ENCODE measurements at regions not wholly inside any gene's neighbourhood (a gene's known extent, or its start where the extent isn't known, plus 50 kb on each side); places are given as distances from the start of the nearest gene placed in this dataset.
"Not testable (repeated sequence)": the region's sequence is repeated elsewhere in the genome, so short reads cannot be mapped to it uniquely, and the experiment has no call there.

- DNase-seq: no peak
Observed at GRCh38 chr14:49364752-49365117, 221.4 kb downstream of the RPS29 start.

GRCh38 chr14:49363821-49364751 is 222.1 kb downstream of the RPS29 start:
- DNase-seq: no peak

DNA sequence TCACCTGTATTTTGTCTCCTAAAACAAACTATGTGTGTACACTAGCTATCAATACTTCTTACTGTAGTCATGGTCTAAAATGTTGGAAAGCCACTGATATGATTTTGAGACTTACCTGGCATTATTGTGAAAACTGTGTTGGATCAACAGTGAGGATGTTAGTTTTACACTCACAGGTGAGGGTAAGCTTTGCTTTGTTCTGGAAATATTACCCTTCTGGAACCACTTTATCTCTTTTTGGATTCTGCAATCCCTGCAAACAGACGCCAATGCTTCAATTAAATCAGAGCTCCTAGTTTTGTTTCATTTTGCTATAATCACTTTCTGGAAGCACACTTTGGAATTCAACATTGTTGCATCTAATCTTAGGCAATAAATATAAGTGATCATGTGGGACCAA is 223.3 kb downstream of the RPS29 start:
- no peak for DNase-seq

- DNase-seq: no peak
Observed at GRCh38 chr14:49339130-49339529, 247.1 kb downstream of the RPS29 start.

GRCh38 chr14:49319810-49320209 is 266.4 kb downstream of the RPS29 start:
- no peak for DNase-seq

- no peak for DNase-seq
Observed at GRCh38 chr14:49315570-49315969, 270.6 kb downstream of the RPS29 start.

DNA sequence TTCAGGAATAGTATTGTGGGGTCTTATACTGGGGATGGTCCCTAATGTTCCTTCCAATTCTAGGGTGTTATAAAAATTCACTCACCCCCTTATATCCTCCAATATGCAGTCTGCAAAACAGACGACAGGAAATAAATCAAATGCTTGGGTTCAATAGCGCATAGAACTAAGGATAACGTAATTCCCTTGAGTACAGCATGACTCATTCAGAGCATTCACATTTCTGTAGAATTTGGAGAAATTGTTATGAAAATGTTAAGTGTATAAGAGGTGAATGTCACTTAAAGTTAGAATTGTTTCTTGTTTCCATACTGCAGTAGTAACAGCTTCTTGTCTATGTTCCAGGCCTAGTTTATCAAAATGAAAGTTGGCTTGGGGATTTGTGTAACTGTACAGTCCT is 271.4 kb downstream of the RPS29 start:
- DNase-seq: no peak

DNA sequence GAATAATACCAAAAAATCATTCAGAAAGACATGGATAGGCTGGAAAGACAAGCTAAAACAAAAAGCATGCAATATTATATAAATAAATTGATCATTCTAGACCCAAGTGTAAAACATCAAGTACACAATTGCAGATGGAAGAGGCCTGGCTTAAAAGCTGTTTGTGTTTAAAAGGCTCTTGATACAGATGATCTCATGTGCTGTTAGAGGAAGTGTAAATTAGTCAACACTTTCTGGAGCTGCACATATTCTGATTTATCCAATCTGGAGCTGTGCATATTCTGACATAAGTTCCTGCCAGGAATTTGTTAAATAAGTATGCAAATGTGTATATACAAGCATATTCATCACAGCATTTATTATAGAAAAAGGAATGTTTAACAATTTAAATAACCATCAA is 273.1 kb downstream of the RPS29 start:
- DNase-seq: no peak

DNA sequence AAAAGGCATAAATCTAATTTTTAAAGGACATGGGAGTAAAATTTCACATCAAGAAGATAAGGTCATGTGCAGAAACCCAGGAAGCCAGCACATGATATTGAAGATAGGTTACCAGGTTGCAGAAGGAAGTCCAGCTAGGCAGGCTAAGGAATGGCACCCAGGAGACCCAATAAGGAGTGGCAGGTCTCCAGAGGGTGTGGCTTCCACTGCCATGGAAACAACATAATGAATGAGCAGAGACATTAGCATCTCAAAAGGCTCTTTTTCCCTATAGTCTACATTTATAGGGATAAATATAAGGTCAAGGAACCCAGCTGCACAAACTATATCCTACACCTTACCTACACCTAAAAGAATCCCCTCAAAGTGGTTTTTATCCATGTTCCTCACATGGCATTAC is 275.9 kb downstream of the RPS29 start:
- no peak for DNase-seq

- DNase-seq: no peak
Observed at GRCh38 chr14:49306152-49306751, 279.9 kb downstream of the RPS29 start.

- no peak for DNase-seq
Observed at GRCh38 chr14:49303946-49304516, 282.1 kb downstream of the RPS29 start.

- no peak for DNase-seq
Observed at GRCh38 chr14:49297102-49297501, 289.1 kb downstream of the RPS29 start.

- DNase-seq: no peak
Observed at GRCh38 chr14:49294621-49295148, 291.5 kb downstream of the RPS29 start.

GRCh38 chr14:49287004-49287403 is 299.2 kb downstream of the RPS29 start:
- DNase-seq: no peak

DNA sequence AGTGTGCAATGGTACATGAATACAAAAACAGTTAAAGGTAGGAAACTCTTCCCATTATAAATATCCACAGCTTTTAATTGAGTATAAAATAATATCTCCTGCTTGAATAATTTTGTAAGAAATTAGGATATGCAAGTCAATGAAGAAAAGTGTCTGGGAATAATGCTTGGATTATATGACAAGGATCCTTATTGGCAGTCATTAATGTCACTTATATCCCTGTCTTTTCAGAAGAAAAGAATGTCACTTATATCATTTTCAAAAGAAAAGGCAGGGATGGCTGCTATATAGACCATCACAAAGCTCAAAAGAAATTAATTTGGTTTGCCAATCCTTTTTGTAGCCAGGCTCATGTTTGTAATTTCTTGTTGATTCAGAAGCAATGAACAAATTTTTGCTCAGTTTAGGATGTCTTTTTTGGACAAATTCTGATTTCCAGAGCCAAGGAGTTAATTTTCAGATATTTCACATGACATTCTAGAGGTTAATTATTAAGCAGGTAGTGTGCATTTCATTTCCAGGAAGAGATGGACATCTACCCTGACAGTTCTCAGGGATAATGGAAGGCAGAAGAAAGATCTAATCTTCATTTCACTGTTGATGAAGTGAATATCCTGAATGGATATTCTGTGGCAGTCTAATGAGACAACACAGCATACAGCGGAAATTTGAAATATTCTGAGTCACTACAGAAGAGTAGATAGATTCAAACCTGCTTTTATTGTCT is 299.8 kb downstream of the RPS29 start:
- DNase-seq: no peak

DNA sequence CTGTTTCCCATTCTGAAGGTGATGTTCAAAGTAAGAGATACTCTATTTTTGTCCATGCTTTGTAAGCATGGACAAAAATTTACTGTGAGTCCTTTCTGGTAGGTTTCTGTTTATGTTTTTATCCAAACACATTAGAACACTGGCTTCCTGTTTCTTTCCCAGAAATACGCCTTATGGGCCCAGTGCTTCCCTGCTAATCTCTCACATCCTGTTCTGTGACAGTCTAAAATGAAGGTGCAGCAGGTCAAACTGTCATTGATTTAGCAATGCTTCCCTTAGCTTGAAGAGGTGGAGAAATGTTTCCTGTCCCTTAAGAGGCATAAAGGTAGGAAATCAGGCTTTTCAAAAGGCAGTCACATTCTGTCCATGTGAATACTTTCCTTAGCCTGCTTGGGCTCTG is 305.6 kb downstream of the RPS29 start:
- DNase-seq: no peak

- DNase-seq: no peak
Observed at GRCh38 chr14:49250517-49250916, 335.7 kb downstream of the RPS29 start.

GRCh38 chr14:49250109-49250508 is 336.1 kb downstream of the RPS29 start:
- no peak for DNase-seq

GRCh38 chr14:49249022-49249421 is 337.2 kb downstream of the RPS29 start:
- DNase-seq: no peak

GRCh38 chr14:49243777-49244176 is 342.4 kb downstream of the RPS29 start:
- not testable (repeated sequence) for DNase-seq

GRCh38 chr14:49240383-49240782 is 345.8 kb downstream of the RPS29 start:
- no peak for DNase-seq

DNA sequence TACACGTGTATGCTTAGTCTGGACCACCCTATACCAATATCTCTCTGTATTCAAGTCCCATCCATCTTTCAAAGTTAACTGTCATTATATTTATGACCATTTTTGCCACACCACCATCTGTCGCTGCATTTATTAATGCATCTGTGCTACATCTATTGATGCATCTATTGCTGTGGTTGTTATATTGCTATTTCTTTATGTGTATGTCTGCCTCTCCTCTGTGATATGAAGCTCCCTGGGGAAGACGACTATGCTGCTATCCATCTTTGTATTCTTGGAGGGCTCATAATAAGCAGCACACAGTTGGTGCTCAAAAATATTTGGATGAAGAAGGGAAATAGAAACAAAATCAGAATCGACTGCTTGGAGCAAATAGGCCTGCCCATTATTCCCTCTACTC is 357.6 kb downstream of the RPS29 start:
- DNase-seq: no peak

GRCh38 chr14:49221316-49221715 is 364.9 kb downstream of the RPS29 start:
- no peak for DNase-seq

Measured in stimulated activated CD8-positive, alpha-beta memory T cell treated with anti-CD3 and anti-CD28 coated beads, Interleukin-4, amount 100 ng/mL, for 48 hours (primary cell).